ENCODE measurements at regions not wholly inside any gene's neighbourhood (a gene's known extent, or its start where the extent isn't known, plus 50 kb on each side); places are given as distances from the start of the nearest gene placed in this dataset.

DNA sequence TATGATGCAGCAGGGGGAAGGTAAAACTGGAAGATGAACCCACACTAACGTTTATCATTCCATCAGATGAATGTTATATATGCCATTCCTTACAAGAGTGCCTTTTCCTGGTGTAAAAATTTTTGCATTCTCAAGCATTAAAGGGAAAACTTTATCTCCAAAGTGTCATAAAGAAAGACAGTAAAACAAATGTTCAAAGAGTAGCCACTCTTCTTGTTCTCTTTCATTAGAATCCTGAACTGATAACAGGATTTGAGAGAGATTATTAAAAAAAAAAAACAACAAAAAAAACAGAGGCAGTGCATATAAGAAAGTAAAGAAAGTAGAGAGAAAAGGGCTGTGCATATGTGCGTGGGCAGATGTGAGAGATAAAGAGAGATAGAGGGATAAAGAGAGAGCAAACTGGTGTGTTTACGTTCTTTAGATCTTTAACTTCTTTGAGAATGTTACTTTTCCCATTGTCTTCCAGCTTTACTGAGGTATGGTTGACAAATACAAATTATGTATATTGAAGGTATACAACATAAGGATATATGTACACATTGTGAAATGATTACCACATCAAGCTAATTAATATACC lies 275.4 kb downstream of the HS3ST1 start:
- Histone ChIP-seq H3K27ac (ENCODE audit: low read depth, low read length) (no peak overlapping the region), H3K27me3 (ENCODE audit: insufficient read depth, low read length) (no peaks in the 10 kb centered on the region), H3K79me2 (ENCODE audit: insufficient read depth, low read length) (no peaks in the 10 kb centered on the region), H3K4me3 (replicated peaks in 1 of 2; ENCODE audit: low read depth in 1 of 2, low read length in 2 of 2) (no peak overlapping the region), H3K9me3 (ENCODE audit: control insufficient read depth in 1 of 2, insufficient read depth in 1 of 2, low read depth in 1 of 2, low read length in 2 of 2) (no peaks in the 10 kb centered on the region), H3K9ac (ENCODE audit: low read length) (no peak overlapping the region), H3K4me2 (ENCODE audit: low read length) (no peak overlapping the region), H3K4me1 (ENCODE audit: control insufficient read depth in 1 of 2, insufficient read depth in 2 of 2, low read length in 2 of 2) (no peaks in the 10 kb centered on the region), H4K20me1 (ENCODE audit: insufficient read depth) (no peaks in the 10 kb centered on the region), H2AFZ (ENCODE audit: low read depth, low read length, poor library complexity, severe bottlenecking) (no peak overlapping the region), H3K9me2 (ENCODE audit: insufficient read depth) (no peaks in the 10 kb centered on the region), H3K36me3 (ENCODE audit: control insufficient read depth in 1 of 2, insufficient read depth in 2 of 2, low read length in 2 of 2) (no peaks in the 10 kb centered on the region)
- intact Hi-C loops (cut with micrococcal nuclease): no loop called here
- ChIA-PET RAD21 (ENCODE audit: low non-redundant PET in 1 of 2, low total read pairs in 2 of 2, uncharacterized antibody in 2 of 2, unreplicated experiment in 2 of 2) (no interaction called here), CTCF (no interaction called here), POLR2A (no interaction called here)
- BruUV-seq (replicated peaks): no TSS peak
- DNase-seq (ENCODE audit: low read depth, low spot score) (no peak), ATAC-seq (no peak)
- TF ChIP-seq ZNF274 (IDR thresholded peaks at IDR 0.05; ENCODE audit: low read depth, low read length) (no peak), YY1 (IDR thresholded peaks at IDR 0.05; ENCODE audit: extremely low read depth, insufficient replicate concordance, low read depth, low read length) (no peak), SP1 (IDR thresholded peaks at IDR 0.05; ENCODE audit: low read depth) (no peak), FOSL1 (IDR thresholded peaks at IDR 0.05; ENCODE audit: low read depth) (no peak), EGR1 (IDR thresholded peaks at IDR 0.05; ENCODE audit: low read depth) (no peak), EZH2phosphoT487 (IDR thresholded peaks at IDR 0.05; ENCODE audit: borderline replicate concordance) (no peak)
- TF ChIP-seq, protein P1, sequence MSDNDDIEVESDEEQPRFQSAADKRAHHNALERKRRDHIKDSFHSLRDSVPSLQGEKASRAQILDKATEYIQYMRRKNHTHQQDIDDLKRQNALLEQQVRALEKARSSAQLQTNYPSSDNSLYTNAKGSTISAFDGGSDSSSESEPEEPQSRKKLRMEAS (IDR thresholded peaks at IDR 0.05): no peak

DNA sequence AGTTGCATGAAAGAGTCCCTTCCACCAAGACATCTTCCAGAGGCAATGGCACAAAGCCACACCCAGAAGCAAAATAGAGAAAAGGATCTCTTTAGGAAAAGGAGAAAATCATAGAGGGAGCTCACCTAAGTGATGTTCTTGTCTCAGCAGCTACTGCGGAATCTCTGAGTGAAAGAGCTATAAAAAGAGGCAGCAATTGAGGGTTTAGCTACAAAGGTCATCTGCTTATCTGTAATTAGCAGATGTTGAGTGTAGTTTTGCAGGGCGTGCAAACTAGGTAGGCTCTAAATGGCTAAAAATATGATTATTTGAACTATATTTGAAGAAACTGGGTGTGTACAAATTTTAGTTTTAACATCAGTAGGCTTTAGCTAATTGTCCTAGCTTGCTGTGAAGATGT lies 276.0 kb downstream of the HS3ST1 start:
- Histone ChIP-seq H3K27me3 (ENCODE audit: insufficient read depth, low read length) (no peaks in the 10 kb centered on the region), H3K9me2 (ENCODE audit: insufficient read depth) (no peaks in the 10 kb centered on the region), H3K36me3 (ENCODE audit: control insufficient read depth in 1 of 2, insufficient read depth in 2 of 2, low read length in 2 of 2) (no peaks in the 10 kb centered on the region), H4K20me1 (ENCODE audit: insufficient read depth) (no peaks in the 10 kb centered on the region), H3K4me2 (ENCODE audit: low read length) (no peak overlapping the region), H3K4me3 (replicated peaks in 1 of 2; ENCODE audit: low read depth in 1 of 2, low read length in 2 of 2) (no peak overlapping the region), H3K9me3 (ENCODE audit: control insufficient read depth in 1 of 2, insufficient read depth in 1 of 2, low read depth in 1 of 2, low read length in 2 of 2) (no peaks in the 10 kb centered on the region), H3K4me1 (ENCODE audit: control insufficient read depth in 1 of 2, insufficient read depth in 2 of 2, low read length in 2 of 2) (no peaks in the 10 kb centered on the region), H2AFZ (ENCODE audit: low read depth, low read length, poor library complexity, severe bottlenecking) (no peak overlapping the region), H3K79me2 (ENCODE audit: insufficient read depth, low read length) (no peaks in the 10 kb centered on the region), H3K27ac (ENCODE audit: low read depth, low read length) (no peak overlapping the region), H3K9ac (ENCODE audit: low read length) (no peak overlapping the region)
- POLR2A ChIA-PET: no interaction called here
- no peak for DNase-seq (ENCODE audit: low read depth, low spot score)
- no peak for ATAC-seq
- CTCF ChIA-PET: no interaction called here
- RAD21 ChIA-PET (ENCODE audit: low non-redundant PET in 1 of 2, low total read pairs in 2 of 2, uncharacterized antibody in 2 of 2, unreplicated experiment in 2 of 2): no interaction called here
- TF ChIP-seq EGR1 (IDR thresholded peaks at IDR 0.05; ENCODE audit: low read depth) (no peak), ZFX (IDR thresholded peaks at IDR 0.05) (no peak), RAD21 (IDR thresholded peaks at IDR 0.05; ENCODE audit: low read depth) (no peak), ATF3 (IDR thresholded peaks at IDR 0.05) (no peak), SP1 (IDR thresholded peaks at IDR 0.05; ENCODE audit: low read depth) (no peak), SIN3A (IDR thresholded peaks at IDR 0.05; ENCODE audit: low read depth) (no peak), CEBPB (IDR thresholded peaks at IDR 0.05; ENCODE audit: low read depth) (no peak)
- no TSS peak for BruUV-seq (replicated peaks)
- intact Hi-C loops (cut with micrococcal nuclease): no loop called here
